ENCODE measurements at regions not wholly inside any gene's neighbourhood (a gene's known extent, or its start where the extent isn't known, plus 50 kb on each side); places are given as distances from the start of the nearest gene placed in this dataset.

DNA sequence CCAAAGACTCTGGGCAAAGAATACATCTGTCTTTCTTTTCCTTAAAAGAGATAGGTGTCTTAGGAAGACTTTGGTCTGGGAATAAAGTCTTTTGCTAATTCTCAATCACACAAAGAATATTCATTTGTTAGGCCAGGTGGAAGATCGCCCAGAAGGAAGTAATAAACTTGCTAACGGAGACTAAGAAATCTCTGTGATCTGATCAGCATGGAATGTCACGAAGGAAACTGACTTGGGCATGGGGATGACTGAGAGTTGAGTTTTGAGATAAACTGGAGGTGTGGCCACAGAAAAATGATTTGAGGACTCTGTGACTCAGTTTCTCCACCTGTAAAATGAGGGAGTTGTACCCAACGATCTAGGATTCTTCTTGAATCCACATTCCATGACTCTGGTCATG, 161.1 kb upstream of the SVIL start:
- in situ Hi-C loops (cut with HindIII; ENCODE audit: extremely low pct_ligation_motif_present, low pct_unique_long_range_greater_than_20kb) (no loop called here), intact Hi-C loops (cut with micrococcal nuclease; ENCODE audit: unreplicated experiment) (no loop called here)
- TF ChIP-seq RBFOX2 (IDR thresholded peaks at IDR 0.05; ENCODE audit: low read depth, low read length) (no peak), ZNF432 (CRISPR knock-in tag; IDR thresholded peaks at IDR 0.05; ENCODE audit: borderline replicate concordance) (no peak), POLR2A (IDR thresholded peaks at IDR 0.05; ENCODE audit: insufficient read depth in 1 of 2, low read depth in 2 of 2, low read length in 2 of 2) (no peak), RARA (CRISPR knock-in tag; IDR thresholded peaks at IDR 0.05) (no peak), MAZ (IDR thresholded peaks at IDR 0.05; ENCODE audit: borderline replicate concordance, low read depth, low read length) (no peak), MAZ (CRISPR knock-in tag; IDR thresholded peaks at IDR 0.05; ENCODE audit: low read depth) (no peak), DNMT1 (CRISPR knock-in tag; IDR thresholded peaks at IDR 0.05) (no peak), LCORL (IDR thresholded peaks at IDR 0.05) (no peak), LCORL (CRISPR knock-in tag; IDR thresholded peaks at IDR 0.05) (no peak)
- TF ChIP-seq, protein P1, sequence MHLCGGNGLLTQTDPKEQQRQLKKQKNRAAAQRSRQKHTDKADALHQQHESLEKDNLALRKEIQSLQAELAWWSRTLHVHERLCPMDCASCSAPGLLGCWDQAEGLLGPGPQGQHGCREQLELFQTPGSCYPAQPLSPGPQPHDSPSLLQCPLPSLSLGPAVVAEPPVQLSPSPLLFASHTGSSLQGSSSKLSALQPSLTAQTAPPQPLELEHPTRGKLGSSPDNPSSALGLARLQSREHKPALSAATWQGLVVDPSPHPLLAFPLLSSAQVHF (CRISPR knock-in tag; IDR thresholded peaks at IDR 0.05) = no peak
- TF ChIP-seq, protein P2, sequence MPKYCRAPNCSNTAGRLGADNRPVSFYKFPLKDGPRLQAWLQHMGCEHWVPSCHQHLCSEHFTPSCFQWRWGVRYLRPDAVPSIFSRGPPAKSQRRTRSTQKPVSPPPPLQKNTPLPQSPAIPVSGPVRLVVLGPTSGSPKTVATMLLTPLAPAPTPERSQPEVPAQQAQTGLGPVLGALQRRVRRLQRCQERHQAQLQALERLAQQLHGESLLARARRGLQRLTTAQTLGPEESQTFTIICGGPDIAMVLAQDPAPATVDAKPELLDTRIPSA (CRISPR knock-in tag; IDR thresholded peaks at IDR 0.05; ENCODE audit: borderline replicate concordance) = no peak
- H3K79me2 ChIP-seq (ENCODE audit: insufficient read depth, low read length) = no peaks in the 10 kb centered on the region
- H3K4me3 ChIP-seq (replicated peaks in 1 of 3; ENCODE audit: insufficient read depth in 1 of 3, low read depth in 2 of 3, low read length in 3 of 3) = no peak overlapping the region
- DNase-seq (ENCODE audit: low spot score) = no peak
- no peak overlapping the region for H3K27ac ChIP-seq (ENCODE audit: extremely low read length, insufficient read depth, low read length)
- H3K9me3 ChIP-seq (ENCODE audit: low read length) = no peaks in the 10 kb centered on the region
- H3K36me3 ChIP-seq (replicated peaks in 1 of 2; ENCODE audit: control insufficient read depth in 1 of 2, insufficient read depth in 2 of 2, low read length in 2 of 2) = no peaks in the 10 kb centered on the region
- BruUV-seq (replicated peaks) = no TSS peak
- POLR2A ChIA-PET = no interaction called here
- ATAC-seq = no peak
- no peaks in the 10 kb centered on the region for H3K27me3 ChIP-seq (ENCODE audit: control insufficient read depth in 1 of 2, insufficient read depth in 2 of 2, low read length in 2 of 2)
- FAIRE-seq = no peak
- no peak overlapping the region for H3K4me2 ChIP-seq (ENCODE audit: low read depth, low read length)
- H3K4me1 ChIP-seq (ENCODE audit: insufficient read depth, low read length) = no peaks in the 10 kb centered on the region
- no peak overlapping the region for H2AFZ ChIP-seq (ENCODE audit: low read length)
- H4K20me1 ChIP-seq (ENCODE audit: insufficient read depth, low read length) = no peaks in the 10 kb centered on the region
- 40% methylated on average over 4 of the region's 4 CpGs for WGBS (ENCODE audit: low lambda C conversion rate)
- H3K9ac ChIP-seq (ENCODE audit: insufficient read depth, low read depth, low read length) = no peak overlapping the region
- CTCF ChIA-PET (ENCODE audit: low intra/inter-chr PET ratio, low total read pairs) = no interaction called here
